ENCODE measurements at regions not wholly inside any gene's neighbourhood (a gene's known extent, or its start where the extent isn't known, plus 50 kb on each side); places are given as distances from the start of the nearest gene placed in this dataset.

DNA sequence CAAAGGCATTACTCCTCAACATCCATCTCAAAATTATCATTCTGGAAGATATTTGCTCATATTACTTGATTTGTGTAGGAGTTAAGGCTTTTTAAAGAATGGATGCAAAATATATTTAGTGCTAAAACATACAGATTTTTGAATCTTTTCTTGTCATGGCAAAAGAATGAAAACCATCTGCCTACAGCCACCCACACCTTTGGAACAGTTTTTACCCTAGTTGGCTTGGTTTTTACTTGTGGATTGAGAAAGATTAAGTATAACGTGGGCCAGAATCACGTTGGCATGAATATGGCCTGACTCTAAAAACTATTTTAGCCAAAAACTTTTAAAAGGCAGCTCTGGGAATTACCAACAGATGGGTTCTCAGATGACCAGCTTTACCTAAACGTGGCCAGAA, 128.2 kb downstream of the SPAG6 start:
- TF ChIP-seq, protein P1, sequence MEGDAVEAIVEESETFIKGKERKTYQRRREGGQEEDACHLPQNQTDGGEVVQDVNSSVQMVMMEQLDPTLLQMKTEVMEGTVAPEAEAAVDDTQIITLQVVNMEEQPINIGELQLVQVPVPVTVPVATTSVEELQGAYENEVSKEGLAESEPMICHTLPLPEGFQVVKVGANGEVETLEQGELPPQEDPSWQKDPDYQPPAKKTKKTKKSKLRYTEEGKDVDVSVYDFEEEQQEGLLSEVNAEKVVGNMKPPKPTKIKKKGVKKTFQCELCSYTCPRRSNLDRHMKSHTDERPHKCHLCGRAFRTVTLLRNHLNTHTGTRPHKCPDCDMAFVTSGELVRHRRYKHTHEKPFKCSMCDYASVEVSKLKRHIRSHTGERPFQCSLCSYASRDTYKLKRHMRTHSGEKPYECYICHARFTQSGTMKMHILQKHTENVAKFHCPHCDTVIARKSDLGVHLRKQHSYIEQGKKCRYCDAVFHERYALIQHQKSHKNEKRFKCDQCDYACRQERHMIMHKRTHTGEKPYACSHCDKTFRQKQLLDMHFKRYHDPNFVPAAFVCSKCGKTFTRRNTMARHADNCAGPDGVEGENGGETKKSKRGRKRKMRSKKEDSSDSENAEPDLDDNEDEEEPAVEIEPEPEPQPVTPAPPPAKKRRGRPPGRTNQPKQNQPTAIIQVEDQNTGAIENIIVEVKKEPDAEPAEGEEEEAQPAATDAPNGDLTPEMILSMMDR (conservative IDR thresholded peaks at IDR 0.05; ENCODE audit: low read depth, low read length): no peak
- no peak for TF ChIP-seq EZH2 (IDR thresholded peaks at IDR 0.05; ENCODE audit: low read length, unreplicated experiment)

Measured in PC-3 (cell line).